Mesenchymal stem cell (in vitro differentiated cells and primary cell): ENCODE measurements at regions not wholly inside any gene's neighbourhood (a gene's known extent, or its start where the extent isn't known, plus 50 kb on each side); places are given as distances from the start of the nearest gene placed in this dataset.

ENCODE experiments used
- DNase-seq: peaks from one replicate; pipeline ENCODE4 v3.0.0-alpha.2; 2013
- H2AFZ ChIP-seq: one replicate; pipeline ENCODE4 v1.6.1; 2013; ENCODE audit warnings: low read depth, mild to moderate bottlenecking, control low read depth, inconsistent platforms, low read length, moderate library complexity
- H2AK5ac ChIP-seq: 2 replicates; pipeline ENCODE4 v1.6.1; 2013; ENCODE audit warnings: low read length, moderate library complexity, mild to moderate bottlenecking, inconsistent platforms; ENCODE audit not compliant: severe bottlenecking
- H2BK120ac ChIP-seq: one replicate; pipeline ENCODE4 v1.6.1; 2013; ENCODE audit warnings: low read depth, mild to moderate bottlenecking, inconsistent platforms, low read length, moderate library complexity
- H2BK12ac ChIP-seq, 2 experiments: one replicate each; pipeline ENCODE4 v1.6.1; 2013; ENCODE audit warnings: inconsistent platforms in 2 of 2, low read length in 2 of 2, mild to moderate bottlenecking in 2 of 2, moderate library complexity in 2 of 2, control low read depth in 1 of 2
- H2BK15ac ChIP-seq: one replicate; pipeline ENCODE4 v1.6.1; 2013; ENCODE audit warnings: mild to moderate bottlenecking, low read depth, inconsistent platforms; ENCODE audit not compliant: poor library complexity, severe bottlenecking
- H2BK5ac ChIP-seq: 2 replicates; pipeline ENCODE4 v1.6.1; 2013; ENCODE audit warnings: low read depth, mild to moderate bottlenecking, low read length, control low read depth, inconsistent platforms; ENCODE audit not compliant: poor library complexity, severe bottlenecking
- H3K14ac ChIP-seq, 2 experiments: one replicate each; pipeline ENCODE4 v1.6.1; 2013; ENCODE audit warnings: inconsistent platforms in 2 of 2, low read length in 2 of 2, control low read depth in 1 of 2, mild to moderate bottlenecking in 1 of 2, moderate library complexity in 1 of 2
- H3K18ac ChIP-seq, 2 experiments: one replicate each; pipeline ENCODE4 v1.6.1; 2013; ENCODE audit warnings: inconsistent platforms in 2 of 2, low read length in 2 of 2, control low read depth in 1 of 2, low read depth in 1 of 2, mild to moderate bottlenecking in 1 of 2
- H3K23ac ChIP-seq, 2 experiments: one replicate each; pipeline ENCODE4 v1.6.1; 2013; ENCODE audit warnings: inconsistent platforms in 2 of 2, low read length in 2 of 2, mild to moderate bottlenecking in 2 of 2, moderate library complexity in 2 of 2, control low read depth in 1 of 2
- H3K27ac ChIP-seq: 2 replicates; pipeline ENCODE4 v1.5.1; 2013; ENCODE audit warnings: mild to moderate bottlenecking, moderate library complexity, low read length, control low read depth, inconsistent platforms; ENCODE audit not compliant: poor library complexity, severe bottlenecking
- H3K27me3 ChIP-seq, 2 experiments: 2 replicates each; pipeline versions ENCODE4 v1.6.1 to v1.7.0; 2013; ENCODE audit warnings: low read length in 2 of 2, mild to moderate bottlenecking in 2 of 2, moderate library complexity in 2 of 2, control low read depth in 1 of 2, inconsistent platforms in 1 of 2; ENCODE audit not compliant: control insufficient read depth in 1 of 2, insufficient read depth in 1 of 2
- H3K36me3 ChIP-seq, 2 experiments: 2 replicates each; pipeline versions ENCODE4 v1.6.1 to v1.7.0; 2013; ENCODE audit warnings: low read length in 2 of 2, control low read depth in 1 of 2, inconsistent platforms in 1 of 2, low read depth in 1 of 2, mild to moderate bottlenecking in 1 of 2; ENCODE audit not compliant: insufficient read depth in 2 of 2, control insufficient read depth in 1 of 2
- H3K4ac ChIP-seq, 2 experiments: one replicate each; pipeline ENCODE4 v1.6.1; 2013; ENCODE audit warnings: inconsistent platforms in 2 of 2, low read length in 2 of 2, mild to moderate bottlenecking in 2 of 2, moderate library complexity in 2 of 2, control low read depth in 1 of 2, low read depth in 1 of 2
- H3K4me1 ChIP-seq: 2 replicates; pipeline ENCODE4 v1.6.1; 2013; ENCODE audit warnings: low read depth, low read length, control low read depth; ENCODE audit not compliant: control insufficient read depth, insufficient read depth
- H3K4me2 ChIP-seq: 2 replicates; pipeline ENCODE4 v1.6.1; 2013; ENCODE audit warnings: low read length, mild to moderate bottlenecking, inconsistent platforms; ENCODE audit not compliant: poor library complexity, severe bottlenecking
- H3K4me3 ChIP-seq, 2 experiments: 2 replicates each; pipeline versions ENCODE4 v1.5.1 to v1.7.0; 2013; ENCODE audit warnings: low read length in 2 of 2, mild to moderate bottlenecking in 2 of 2, control low read depth in 1 of 2, low read depth in 1 of 2; ENCODE audit not compliant: insufficient read depth in 1 of 2
- H3K79me1 ChIP-seq: replicated peaks from 2 replicates; pipeline ENCODE4 v1.6.1; 2013; ENCODE audit warnings: mild to moderate bottlenecking, control low read depth, low read length, inconsistent platforms; ENCODE audit not compliant: poor library complexity, severe bottlenecking
- H3K9ac ChIP-seq: 2 replicates; pipeline ENCODE4 v1.7.0; 2013; ENCODE audit warnings: mild to moderate bottlenecking, low read length, moderate library complexity
- H3K9me3 ChIP-seq: 2 replicates; pipeline ENCODE4 v1.7.0; 2013; ENCODE audit warnings: mild to moderate bottlenecking, low read length; ENCODE audit not compliant: control insufficient read depth
- H4K8ac ChIP-seq: one replicate; pipeline ENCODE4 v1.6.1; 2013; ENCODE audit warnings: inconsistent platforms, mild to moderate bottlenecking, low read length, moderate library complexity
- H4K91ac ChIP-seq: one replicate; pipeline ENCODE4 v1.6.1; 2013; ENCODE audit warnings: mild to moderate bottlenecking, low read length, inconsistent platforms
- WGBS: methylation state at CpG from one replicate; pipeline ENCODE4 v1.1.7; 2013; ENCODE audit warnings: mixed read lengths; 5-methylcytosine and 5-hydroxymethylcytosine counted together

GRCh38 chr4:59024257-59024656 is 1914.1 kb upstream of the IGFBP7 start:
- Histone ChIP-seq H3K79me1 (no peaks in the 10 kb centered on the region), H3K36me3 (no peaks in the 10 kb centered on the region), H3K14ac (no peak overlapping the region), H3K9ac (no peak overlapping the region), H3K18ac (no peak overlapping the region), H2AK5ac (no peak overlapping the region), H2BK12ac (no peak overlapping the region), H3K4me1 (no peaks in the 10 kb centered on the region), H4K91ac (no peak overlapping the region), H2BK15ac (no peak overlapping the region), H3K9me3 (no peaks in the 10 kb centered on the region), H3K27me3 (no peaks in the 10 kb centered on the region), H3K4ac (no peak overlapping the region), H3K4me2 (no peak overlapping the region), H2BK5ac (no peak overlapping the region), H2BK120ac (no peak overlapping the region), H3K4me3 (no peak overlapping the region), H4K8ac (no peak overlapping the region), H3K27ac (no peak overlapping the region), H2AFZ (no peak overlapping the region), H3K23ac (no peak overlapping the region)
- no peak for DNase-seq

DNA sequence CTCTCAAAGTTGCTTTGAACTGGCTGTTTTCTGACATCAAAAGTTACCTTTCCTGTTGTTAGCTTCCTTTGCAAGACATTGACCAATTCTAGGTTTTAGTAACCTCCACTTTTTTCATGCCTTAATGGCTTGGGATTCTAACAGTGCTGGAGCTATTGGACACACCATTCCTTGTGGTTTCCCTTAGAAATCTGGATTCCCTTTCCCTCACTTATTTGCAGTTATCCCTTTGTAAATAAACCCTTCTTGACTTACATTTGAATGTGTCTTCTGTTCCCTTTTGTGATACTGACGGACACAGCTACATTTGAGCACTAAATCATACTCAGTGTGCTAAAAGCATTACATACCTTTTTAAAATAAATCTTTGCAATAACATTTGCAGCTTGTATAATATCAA is 1927.6 kb upstream of the IGFBP7 start:
- WGBS, result 78% methylated on average over 1 of the region's 1 CpG
- no peak overlapping the region for H3K9ac ChIP-seq

DNA sequence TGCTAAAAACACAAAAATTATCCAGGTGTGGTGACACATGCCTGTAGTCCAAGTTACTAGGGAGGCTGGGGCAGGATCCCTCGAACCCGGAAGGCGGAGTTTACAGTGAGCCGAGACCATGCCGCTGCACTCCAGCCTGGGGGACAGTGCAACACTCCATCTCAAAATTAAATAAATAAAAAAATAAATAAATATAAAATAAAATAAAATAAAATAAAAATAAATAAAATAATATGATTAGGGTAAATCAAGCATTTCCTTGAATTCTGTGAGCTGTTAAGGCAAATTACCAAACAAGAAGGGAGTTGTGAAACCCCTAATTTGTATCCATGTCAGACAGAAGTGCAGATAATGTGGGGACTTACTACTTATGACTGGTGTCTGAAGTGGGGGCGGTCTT is 1928.9 kb upstream of the IGFBP7 start:
- H4K8ac ChIP-seq, result no peak overlapping the region
- 100% methylated on average over 3 of the region's 6 CpGs for WGBS

More for the DNA sequence above, 1927.6 kb upstream of the IGFBP7 start:
- no peak overlapping the region for H2BK120ac ChIP-seq
- no peak overlapping the region for H4K8ac ChIP-seq
- H3K36me3 ChIP-seq, result no peaks in the 10 kb centered on the region
- H4K91ac ChIP-seq, result no peak overlapping the region
- no peak overlapping the region for H2AFZ ChIP-seq
- H3K4me3 ChIP-seq, result no peak overlapping the region
- H3K79me1 ChIP-seq, result no peaks in the 10 kb centered on the region
- H3K18ac ChIP-seq, result no peak overlapping the region
- DNase-seq, result no peak
- no peak overlapping the region for H3K27ac ChIP-seq
- H3K14ac ChIP-seq, result no peak overlapping the region
- no peak overlapping the region for H3K4me2 ChIP-seq
- no peak overlapping the region for H2AK5ac ChIP-seq
- no peak overlapping the region for H2BK12ac ChIP-seq
- H2BK15ac ChIP-seq, result no peak overlapping the region
- no peaks in the 10 kb centered on the region for H3K27me3 ChIP-seq
- H2BK5ac ChIP-seq, result no peak overlapping the region
- H3K9me3 ChIP-seq, result no peaks in the 10 kb centered on the region
- no peak overlapping the region for H3K23ac ChIP-seq
- no peak overlapping the region for H3K4ac ChIP-seq
- no peaks in the 10 kb centered on the region for H3K4me1 ChIP-seq

GRCh38 chr4:59044286-59044900 is 1934.2 kb upstream of the IGFBP7 start:
- Histone ChIP-seq H2BK120ac (no peak overlapping the region), H3K4me3 (no peak overlapping the region), H2AK5ac (no peak overlapping the region), H3K36me3 (no peaks in the 10 kb centered on the region), H4K8ac (no peak overlapping the region), H4K91ac (no peak overlapping the region), H2BK15ac (no peak overlapping the region), H3K27me3 (no peaks in the 10 kb centered on the region), H3K9me3 (no peaks in the 10 kb centered on the region), H2BK5ac (no peak overlapping the region), H3K79me1 (no peaks in the 10 kb centered on the region), H3K23ac (no peak overlapping the region), H3K14ac (no peak overlapping the region), H3K4me1 (no peaks in the 10 kb centered on the region), H3K4me2 (no peak overlapping the region), H3K27ac (no peak overlapping the region), H3K18ac (no peak overlapping the region), H3K9ac (no peak overlapping the region), H2AFZ (no peak overlapping the region), H3K4ac (no peak overlapping the region), H2BK12ac (no peak overlapping the region)
- WGBS, result 85% methylated on average over 3 of the region's 5 CpGs
- DNase-seq, result no peak

More for the DNA sequence above, 1928.9 kb upstream of the IGFBP7 start:
- H2AK5ac ChIP-seq, result no peak overlapping the region
- H3K23ac ChIP-seq, result no peak overlapping the region
- no peak overlapping the region for H3K27ac ChIP-seq
- H3K9ac ChIP-seq, result no peak overlapping the region
- no peak overlapping the region for H3K18ac ChIP-seq
- no peak overlapping the region for H2BK120ac ChIP-seq
- no peak overlapping the region for H2BK15ac ChIP-seq
- H2BK12ac ChIP-seq, result no peak overlapping the region
- no peaks in the 10 kb centered on the region for H3K9me3 ChIP-seq
- no peaks in the 10 kb centered on the region for H3K36me3 ChIP-seq
- H2AFZ ChIP-seq, result no peak overlapping the region
- no peak overlapping the region for H2BK5ac ChIP-seq
- no peak overlapping the region for H3K14ac ChIP-seq
- no peak overlapping the region for H3K4ac ChIP-seq
- no peak overlapping the region for H4K91ac ChIP-seq
- no peak for DNase-seq
- H3K27me3 ChIP-seq, result no peaks in the 10 kb centered on the region
- no peak overlapping the region for H3K4me3 ChIP-seq
- H3K4me1 ChIP-seq, result no peaks in the 10 kb centered on the region
- no peaks in the 10 kb centered on the region for H3K79me1 ChIP-seq
- no peak overlapping the region for H3K4me2 ChIP-seq
